NCI-H345 treated with DMSO at 0.1 percent for 48 hours (cell line): ENCODE measurements at regions not wholly inside any gene's neighbourhood (a gene's known extent, or its start where the extent isn't known, plus 50 kb on each side); places are given as distances from the start of the nearest gene placed in this dataset.

Source experiments
- DNase-seq: peaks from one replicate; lab custom pipeline; 2025; ENCODE audit not compliant: unreplicated experiment; lab: John Stamatoyannopoulos, UW

DNA sequence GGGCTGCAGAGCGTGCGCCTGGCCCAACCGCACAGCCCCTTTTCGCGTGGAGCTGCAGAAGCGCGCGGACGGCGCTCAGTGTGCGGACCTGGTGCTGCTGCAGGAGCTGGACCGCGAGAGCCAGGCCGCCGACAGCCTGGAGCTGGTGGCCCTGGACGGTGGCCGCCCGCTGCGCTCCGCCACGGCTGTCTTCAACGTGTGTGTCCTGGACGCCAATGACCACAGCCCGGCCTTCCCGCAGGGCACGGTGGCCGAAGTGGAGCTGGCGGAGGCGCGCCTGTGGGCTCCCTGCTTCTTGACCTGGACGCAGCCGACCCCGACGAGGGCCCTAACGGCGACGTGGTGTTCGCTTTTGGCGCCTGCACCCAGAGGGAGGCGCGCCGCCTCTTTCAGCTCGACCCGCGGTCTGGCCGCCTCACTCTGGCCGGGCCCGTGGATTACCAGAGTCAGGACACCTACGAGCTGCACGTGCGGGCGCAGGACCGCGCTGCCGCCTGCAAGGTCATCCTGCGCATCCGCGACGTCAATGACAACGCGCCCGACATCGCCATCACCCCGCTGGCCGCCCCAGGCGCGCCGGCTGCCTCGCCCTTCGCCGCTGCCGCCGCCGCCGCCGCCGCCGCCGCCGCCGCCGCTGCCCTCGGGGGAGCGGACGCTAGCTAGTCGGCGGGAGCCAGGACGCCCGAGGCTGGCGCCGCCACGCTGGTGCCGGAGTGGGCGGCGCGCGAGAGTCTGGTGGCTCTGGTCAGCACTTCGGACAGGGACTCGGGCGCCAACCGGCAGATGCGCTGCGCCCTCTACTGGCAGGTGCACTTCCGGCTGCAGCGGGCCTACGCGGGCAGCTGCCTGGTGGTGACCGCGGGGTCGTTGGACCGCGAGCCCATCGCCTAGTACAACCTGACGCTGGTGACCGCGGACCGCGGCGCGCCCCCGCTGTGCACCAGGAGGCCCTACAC, 172.2 kb downstream of the OLFM4 start:
- DNase-seq, result no peak

DNA sequence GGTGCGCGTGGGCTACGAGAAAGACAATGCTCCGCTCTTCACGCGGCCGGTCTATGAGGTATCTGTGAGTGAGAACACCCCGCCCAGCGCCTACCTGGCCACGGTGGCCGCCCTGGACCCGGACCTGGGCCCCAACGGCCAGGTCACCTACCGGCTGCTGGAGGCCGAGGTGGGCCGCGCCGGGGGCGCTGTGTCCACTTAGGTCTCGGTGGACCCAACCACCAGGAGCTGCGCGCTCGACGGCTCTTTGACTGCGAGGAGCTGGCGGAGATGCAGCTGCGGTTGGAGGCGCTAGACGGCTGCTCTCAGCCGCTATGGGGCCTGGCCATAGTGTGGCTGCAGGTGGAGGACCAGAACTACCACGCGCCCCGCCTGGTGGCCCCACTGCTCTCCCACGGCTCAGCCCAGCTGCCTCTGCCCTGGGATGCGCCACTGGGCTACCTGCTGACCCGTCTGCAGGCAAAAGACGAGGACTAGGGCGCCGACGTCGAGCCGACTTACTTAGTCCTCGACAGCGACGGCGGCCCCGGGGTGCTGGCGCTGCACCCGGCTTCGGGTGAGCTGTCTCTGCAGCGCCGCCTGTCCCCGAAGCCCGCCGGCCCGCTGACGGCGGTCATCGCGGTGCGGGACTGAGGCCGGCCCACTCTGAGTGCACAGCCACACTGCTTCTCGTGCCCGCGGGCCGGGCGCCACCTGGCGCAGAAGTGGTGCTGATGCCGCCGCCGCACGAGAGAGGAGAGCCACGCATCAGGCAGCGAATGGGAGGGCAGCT, 173.0 kb downstream of the OLFM4 start:
- DNase-seq, result no peak

DNA sequence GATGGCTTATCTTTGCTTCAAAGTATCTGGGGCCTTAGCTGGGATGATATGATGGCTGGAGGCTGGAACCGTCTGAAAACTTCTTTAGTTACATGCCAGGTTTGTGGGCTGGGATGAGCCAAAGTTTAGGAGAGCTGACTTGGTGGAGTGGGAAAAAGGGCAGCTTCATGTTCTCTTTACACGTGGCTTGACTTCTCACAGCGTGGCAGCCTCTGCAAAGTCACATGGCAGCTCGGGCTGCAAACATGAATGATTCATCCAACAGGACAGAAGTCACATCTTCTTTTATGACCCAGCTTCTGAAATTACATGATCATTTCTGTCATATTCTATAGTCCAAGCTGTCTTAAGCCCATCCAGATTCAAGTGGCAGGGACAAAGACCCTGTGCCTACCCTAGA, 176.0 kb downstream of the OLFM4 start:
- DNase-seq, result no peak

DNA sequence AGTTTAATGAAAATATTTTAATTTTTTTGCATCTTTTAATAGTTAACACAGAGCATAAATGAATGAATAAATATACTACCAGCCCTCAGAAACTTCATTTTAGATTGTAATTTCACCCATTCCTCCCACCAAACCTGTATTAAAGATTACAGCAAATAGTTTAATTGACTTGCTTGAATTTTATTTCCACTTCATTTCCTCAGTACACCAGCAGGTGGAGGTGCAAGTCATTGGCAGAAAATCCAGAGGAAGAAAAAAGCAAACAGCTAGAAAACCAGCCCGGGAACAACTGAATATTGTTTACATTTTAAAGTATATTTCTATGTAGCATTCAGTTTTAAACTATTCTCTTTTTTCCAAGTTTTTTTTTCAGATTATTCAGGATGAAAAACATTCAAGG, 177.8 kb downstream of the OLFM4 start:
- DNase-seq, result no peak

DNA sequence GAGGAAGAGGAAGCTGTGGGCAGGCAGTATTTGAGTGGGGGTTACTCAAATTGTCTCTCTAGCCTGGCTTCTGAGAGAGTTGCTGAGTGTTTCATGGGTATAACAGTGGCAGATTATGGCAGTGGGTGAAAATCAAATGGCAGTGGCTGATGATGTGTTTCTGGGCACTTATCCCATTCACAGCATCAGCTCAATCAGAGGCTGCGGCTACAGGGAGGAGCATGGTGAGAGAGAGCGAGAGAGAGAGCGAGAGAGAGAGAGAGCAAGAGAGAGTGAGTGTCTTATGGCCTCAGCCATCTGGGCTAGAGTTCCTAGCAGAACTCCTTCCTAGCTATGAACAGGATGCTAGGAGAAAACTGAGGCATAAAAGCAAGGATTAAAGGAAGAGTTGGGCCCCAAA, 178.9 kb downstream of the OLFM4 start:
- no peak for DNase-seq

DNA sequence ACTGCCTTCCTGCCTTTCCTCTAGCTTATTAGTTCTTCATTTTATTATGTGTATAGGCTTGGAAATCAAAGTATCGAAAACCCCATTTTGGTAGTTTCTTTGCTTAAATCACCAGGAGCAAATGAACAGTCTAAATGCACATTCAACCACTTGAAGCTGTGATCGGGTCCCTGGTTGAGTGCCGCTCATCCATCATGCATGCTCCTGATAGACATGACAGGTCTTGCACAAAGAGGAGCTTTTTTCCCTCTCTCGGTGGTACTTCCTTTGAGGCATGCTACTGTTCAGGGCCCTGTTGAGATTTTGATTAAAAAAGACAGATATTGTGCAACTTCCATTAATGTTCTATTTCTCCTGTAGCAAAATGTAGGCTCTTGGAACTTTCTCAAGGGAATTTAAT, 185.8 kb downstream of the OLFM4 start:
- DNase-seq, result no peak

DNA sequence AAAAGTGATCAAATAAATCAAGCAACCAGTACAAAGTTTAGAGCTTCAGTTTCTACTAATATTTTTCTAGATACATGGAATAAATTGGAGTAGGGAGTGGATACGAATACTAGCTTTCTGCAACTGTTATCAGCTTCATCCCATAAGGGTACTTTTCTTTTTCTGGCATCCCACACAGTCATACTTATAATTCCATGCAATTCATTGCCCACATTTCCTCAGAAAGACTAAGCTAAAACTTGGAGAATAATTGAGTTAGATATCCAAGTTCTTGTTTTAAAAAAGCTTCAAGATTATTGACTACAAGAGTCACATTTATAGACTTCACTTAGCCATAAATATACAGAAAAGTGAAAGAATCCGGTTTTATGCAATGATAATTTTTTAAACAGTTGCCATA, 186.9 kb downstream of the OLFM4 start:
- DNase-seq, result no peak

DNA sequence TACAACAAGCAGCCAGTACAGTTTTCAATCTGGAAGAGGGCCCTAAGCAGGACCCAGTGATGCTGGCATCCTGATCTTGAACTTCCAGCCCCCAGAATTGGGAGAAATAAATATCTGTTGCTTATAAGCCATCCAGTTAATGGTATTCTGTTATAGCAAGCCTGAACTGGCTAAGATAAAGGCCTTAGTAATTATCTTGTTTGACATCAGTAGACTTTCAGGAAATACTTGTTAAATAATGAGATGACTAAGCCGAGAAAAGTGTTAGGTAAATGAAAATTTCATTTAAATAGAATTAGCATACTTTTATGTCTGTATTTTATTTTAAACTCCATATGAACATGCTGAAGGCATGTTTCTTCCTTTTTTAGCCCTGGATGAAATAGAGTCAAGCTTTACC, 188.2 kb downstream of the OLFM4 start:
- no peak for DNase-seq

DNA sequence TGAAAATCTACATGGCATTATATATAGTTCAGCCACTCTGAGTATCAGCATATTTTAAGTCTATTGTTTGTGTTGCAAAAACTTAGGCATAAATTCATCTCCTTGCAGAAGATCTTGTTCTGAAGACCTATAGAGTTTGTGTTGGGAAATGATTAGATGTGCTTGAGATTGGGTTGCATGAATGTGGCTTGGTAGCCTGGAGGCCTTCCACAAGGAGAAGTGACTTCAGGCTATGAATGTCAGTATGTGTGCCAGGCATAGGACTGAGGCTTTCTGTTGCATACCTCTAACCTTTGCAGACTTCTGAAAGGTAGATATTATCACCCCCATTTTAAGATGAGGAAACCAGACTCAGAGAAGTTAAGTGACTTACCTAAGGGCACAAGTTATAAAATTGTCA, 188.6 kb downstream of the OLFM4 start:
- DNase-seq, result no peak

DNA sequence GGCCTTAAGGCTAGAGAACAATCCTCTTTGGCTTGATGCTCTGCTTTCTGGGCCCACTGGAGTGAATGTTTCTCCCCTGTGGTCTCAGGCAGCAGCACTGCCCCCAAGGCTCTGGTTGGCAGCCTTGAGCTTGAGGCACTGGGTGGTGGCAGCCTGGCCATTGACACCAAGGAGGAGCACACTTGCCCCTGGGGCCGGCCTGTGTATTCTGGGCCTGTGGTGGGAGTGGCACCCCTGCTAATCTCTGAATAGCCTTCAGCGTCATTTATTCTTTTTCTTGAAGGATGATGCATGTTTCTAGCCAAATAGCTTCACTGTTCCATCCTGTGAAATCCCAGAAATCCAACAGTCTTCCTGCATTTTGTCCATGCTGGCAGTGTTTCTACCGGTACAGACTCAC, 191.4 kb downstream of the OLFM4 start:
- no peak for DNase-seq

DNA sequence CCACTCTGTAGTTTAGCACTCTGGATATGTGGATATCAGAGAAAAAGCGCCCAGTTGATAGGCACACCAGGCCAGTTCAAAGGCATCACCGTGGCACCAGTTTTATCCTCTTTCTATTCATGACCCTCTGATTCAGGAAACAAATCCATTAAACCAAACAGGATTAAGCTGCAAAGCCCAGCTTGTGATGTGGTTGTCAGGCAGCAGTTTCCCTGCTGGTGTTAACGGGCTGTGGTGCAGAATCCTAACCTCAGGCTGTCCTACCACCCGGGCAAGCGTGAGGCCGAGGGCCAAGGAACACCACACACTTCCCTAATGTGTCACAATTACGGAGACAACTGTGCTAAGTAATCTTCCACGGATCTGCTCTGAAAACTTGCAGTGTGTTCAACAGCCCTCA, 209.1 kb downstream of the OLFM4 start:
- no peak for DNase-seq

DNA sequence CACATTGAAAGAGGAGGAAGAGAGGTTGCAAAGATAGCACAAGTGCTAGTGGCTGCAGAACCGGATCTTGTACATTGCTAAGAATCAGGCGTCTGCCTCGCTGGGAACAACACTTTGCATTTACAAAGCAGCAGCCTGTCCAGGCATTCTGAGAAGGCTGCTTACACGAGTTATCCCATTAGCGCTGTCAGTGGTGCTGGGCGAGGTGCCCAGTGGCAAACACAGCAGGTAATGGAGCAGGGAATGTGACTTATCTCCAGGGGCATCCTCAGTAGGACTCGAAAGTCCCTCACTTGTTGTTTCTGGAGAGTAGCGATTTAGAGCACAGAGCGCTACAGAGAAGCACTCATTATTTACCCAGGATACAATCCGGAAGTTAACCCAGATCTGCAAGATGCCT, 209.6 kb downstream of the OLFM4 start:
- peak; percentile 15 for DNase-seq

DNA sequence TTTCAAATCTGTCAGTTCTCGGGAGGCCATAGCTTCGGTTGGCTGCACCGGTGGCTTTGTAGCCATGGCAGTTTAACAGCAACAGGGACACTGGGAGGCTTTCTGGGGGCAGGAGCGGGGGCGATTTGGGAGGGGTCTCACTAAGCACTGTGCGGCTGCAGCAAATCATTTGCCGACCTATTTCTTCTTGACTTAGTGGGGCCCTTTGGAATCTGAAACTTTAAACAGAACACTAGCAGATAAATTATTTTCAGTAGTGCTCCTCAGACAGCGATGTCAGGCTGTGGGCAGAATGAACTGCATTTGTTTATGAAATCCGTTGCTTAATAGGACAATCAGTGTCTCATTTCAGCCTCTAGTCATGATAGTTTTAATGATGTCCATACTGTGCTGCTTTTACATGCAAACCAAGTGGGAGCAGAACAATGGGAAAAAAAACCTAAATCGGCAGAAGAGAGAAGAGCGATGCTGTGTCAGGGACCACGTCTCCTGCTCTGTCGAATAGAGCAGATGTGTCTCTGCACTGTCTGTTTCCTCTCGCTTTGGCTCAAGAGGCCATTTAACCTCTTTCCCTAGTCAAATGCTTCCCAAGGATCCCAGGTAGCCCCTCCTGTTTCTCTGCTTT, 211.9 kb downstream of the OLFM4 start:
- no peak for DNase-seq

DNA sequence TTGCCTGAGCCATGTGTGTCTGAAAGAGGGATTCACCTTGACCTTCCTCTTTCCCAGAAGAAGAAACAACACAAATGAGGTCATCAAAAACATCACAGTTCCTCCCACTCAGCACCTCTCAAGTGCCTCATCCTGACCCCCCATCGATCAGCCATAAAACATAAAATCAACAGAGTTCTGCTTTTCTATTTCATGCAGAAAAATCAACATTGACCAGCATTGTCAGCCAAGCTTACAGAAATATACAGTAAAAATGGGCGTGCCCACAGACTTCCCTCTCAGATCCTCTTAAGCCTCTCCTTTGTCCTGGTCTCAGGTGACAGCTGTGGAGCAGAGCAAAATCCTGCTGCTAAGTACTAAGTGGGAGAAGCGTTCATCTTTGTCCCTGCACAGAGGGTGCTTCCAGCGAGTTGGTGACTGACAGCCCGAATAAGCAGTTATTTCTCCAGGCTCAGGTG, 213.3 kb downstream of the OLFM4 start:
- DNase-seq, result peak; percentile 95

DNA sequence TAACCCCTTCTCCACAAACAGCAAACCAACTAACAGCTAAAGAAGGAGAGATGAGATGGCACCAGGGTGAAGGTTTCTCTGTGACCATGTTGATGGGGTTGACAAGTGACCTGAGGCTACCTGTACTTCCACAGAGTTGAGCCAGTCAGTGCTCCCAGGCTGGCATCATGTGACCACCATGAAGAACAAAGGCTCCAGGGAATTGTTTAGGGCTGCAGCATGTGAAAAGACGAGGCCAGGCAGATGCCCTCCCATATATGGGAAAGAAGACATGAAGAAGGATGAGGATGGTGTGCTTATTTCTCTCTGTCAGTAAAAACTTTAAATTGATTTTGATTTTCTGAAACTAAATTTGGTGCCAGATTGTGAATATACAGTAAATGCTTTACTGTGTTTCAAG, 220.6 kb downstream of the OLFM4 start:
- DNase-seq, result no peak

DNA sequence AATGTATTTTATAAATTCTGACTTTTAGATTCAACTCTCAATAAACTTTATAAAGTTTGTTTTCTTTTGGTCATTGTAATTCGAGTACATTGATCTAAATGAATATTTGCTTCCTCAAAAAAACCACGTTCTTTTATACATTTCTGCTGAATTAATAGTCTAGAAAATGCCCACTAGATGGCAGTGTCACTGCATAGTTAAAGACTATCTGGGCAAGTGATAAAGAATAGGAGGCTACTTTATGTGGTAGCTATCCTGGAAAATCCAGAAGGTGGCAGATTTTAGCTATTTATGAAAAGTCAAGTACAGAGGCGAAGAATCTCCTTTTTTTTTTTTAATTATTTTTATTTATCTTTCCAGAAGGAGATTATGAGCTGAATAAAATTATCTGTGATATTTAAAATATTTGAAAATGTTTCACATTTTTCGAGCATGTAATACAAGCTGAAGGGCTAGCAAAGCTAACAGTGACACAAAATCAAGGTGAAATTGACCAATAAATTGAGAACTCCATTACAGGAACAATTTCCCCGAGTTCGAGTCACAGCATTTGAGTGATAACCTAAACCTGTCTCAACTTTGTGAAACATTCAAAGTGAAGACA, 221.8 kb downstream of the OLFM4 start:
- peak; percentile 73 for DNase-seq

DNA sequence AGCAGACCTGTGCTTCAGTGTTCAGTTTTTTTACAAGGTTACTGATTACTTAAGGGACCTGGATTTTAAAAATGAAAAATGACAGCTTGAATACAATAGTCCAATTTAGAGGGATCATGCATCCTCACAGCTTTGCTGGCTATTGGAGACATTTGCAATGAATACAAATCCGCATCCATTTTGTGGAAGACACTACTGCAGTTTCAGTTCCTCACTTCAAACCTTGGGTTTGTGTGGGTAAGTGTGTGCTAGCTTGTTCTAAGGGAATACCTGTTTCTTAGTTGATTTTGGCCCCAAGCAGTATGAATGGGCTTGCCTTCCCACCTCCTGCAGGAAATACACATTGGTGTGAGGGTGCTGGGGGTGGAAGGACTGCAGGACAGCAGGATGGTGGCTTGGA, 222.4 kb downstream of the OLFM4 start:
- no peak for DNase-seq

DNA sequence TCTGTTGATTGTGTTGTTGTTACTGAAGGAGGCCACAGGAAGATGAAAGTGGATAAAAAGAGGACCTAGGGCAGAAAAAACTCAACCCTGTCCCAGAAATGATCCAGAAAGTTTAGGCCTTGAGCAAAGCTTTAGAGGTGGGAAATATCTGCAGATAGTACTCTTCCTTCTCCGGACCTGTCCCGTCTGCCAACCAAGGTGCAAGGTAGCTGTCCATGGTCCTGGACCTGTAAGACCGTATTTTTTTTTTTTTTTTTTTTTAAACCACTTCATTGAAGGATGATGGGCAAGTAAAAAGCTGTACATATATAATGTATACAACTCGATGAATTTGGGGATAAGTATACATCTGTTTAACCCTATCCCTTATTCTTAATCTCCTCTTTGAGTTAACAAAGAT, 225.9 kb downstream of the OLFM4 start:
- no peak for DNase-seq

DNA sequence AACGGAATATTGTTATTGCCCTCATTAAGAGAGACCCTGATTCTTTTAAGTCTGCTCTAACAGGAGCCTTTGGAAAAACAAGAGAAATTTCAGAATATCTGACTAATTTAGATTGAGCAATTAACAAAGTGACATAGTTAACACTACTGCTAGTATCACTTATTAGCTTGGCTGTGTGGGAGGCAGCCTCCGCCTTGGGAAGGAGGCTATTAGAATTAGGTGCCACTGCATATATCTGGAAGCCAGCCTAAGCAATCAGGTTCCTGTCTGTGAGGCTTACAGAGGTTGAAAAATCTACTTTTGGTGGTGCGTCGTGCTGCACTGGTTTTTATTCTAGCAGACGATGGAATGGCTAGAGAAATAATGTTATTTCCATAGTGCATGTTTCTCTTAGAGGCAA, 227.2 kb downstream of the OLFM4 start:
- no peak for DNase-seq

DNA sequence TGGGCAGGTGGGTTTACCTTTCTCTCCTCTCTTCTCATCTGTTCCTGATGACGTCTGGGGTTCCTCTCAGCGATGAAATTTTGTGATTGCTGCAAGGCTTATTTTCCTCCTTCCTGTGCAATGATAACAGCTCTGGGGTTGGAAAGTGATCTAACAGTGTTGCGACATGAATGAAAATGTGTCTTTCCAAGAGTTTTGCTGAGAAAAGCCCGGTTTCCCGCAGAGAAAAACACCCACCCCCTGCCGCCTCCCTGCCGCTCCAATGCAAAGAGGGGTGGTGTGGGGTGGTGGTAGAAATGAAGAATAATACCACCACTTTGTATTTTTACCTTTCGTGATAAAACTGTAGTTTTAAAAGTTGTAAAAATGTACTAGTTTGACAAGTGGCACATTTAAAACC, 232.0 kb downstream of the OLFM4 start:
- DNase-seq, result no peak

DNA sequence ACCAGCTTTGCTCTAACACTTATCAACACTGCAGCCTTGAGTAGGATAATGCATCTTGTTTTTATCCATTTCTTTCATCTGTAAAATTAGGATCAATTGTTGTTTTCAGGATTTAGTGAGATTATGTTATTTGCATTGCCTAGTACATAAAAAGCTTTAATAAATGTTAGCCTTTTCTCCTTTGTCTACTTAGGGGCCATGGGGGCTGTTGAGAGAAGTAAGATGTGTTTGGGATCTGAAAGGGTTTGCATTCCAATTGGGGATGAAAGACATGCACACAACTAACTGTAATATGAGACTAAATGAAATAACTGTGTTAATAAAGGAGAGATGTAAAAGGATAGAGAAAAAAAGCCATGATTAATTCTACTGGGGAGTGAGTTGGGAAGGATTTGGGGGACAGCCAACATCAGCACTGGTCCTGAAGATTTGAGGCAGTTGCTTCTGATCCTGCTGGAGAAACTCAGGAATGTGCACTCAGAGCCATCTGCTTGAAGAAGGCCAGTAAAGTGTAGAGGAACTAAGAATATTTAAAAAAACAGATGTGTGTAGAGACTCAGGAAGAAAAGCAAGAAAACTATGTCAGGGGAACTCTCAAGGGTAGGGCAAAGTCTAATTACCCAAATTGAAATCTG, 236.3 kb downstream of the OLFM4 start:
- DNase-seq, result no peak
